Endothelial cell of hepatic sinusoid (primary cell): ENCODE measurements at regions not wholly inside any gene's neighbourhood (a gene's known extent, or its start where the extent isn't known, plus 50 kb on each side); places are given as distances from the start of the nearest gene placed in this dataset.

Experiments
- in situ Hi-C: cut with HindIII; loops from 2 replicates; pipeline ENCODE4 v1.10.0; 2017; ENCODE audit warnings: low sequenced_read_pairs

GRCh38 chr9:11443631-11444030 is 830.8 kb upstream of the PTPRD start:
- in situ Hi-C loops, result no loop called here

- in situ Hi-C loops, result no loop called here
These were observed 845.3 kb upstream of the PTPRD start for GRCh38 chr9:11457825-11458790.

- in situ Hi-C loops, result no loop called here
These were observed 856.9 kb upstream of the PTPRD start for GRCh38 chr9:11469745-11470144.

GRCh38 chr9:11471321-11471720 is 858.5 kb upstream of the PTPRD start:
- in situ Hi-C loops, result no loop called here

- in situ Hi-C loops, result no loop called here
These were observed 888.0 kb upstream of the PTPRD start for GRCh38 chr9:11500780-11501179.

- in situ Hi-C loops, result no loop called here
These were observed 894.2 kb upstream of the PTPRD start for GRCh38 chr9:11506980-11507379.

GRCh38 chr9:11537566-11537965 is 924.8 kb upstream of the PTPRD start:
- in situ Hi-C loops, result no loop called here

- in situ Hi-C loops, result no loop called here
These were observed 930.0 kb upstream of the PTPRD start for GRCh38 chr9:11542781-11543180.

GRCh38 chr9:11546231-11546630 is 933.4 kb upstream of the PTPRD start:
- in situ Hi-C loops, result no loop called here

GRCh38 chr9:11549311-11549794 is 936.6 kb upstream of the PTPRD start:
- in situ Hi-C loops, result no loop called here

GRCh38 chr9:11551106-11551505 is 938.3 kb upstream of the PTPRD start:
- in situ Hi-C loops, result no loop called here

GRCh38 chr9:11558043-11558442 is 945.2 kb upstream of the PTPRD start:
- in situ Hi-C loops, result no loop called here

- in situ Hi-C loops, result no loop called here
These were observed 946.4 kb upstream of the PTPRD start for GRCh38 chr9:11559001-11559776.

- in situ Hi-C loops, result no loop called here
These were observed 964.7 kb upstream of the PTPRD start for GRCh38 chr9:11577522-11577921.

- in situ Hi-C loops, result no loop called here
These were observed 983.0 kb upstream of the PTPRD start for GRCh38 chr9:11595756-11596155.

- in situ Hi-C loops, result no loop called here
These were observed 1005.5 kb upstream of the PTPRD start for GRCh38 chr9:11618241-11618805.

- in situ Hi-C loops, result no loop called here
These were observed 1019.9 kb upstream of the PTPRD start for GRCh38 chr9:11632691-11633090.

GRCh38 chr9:11646831-11647230 is 1034.0 kb upstream of the PTPRD start:
- in situ Hi-C loops, result no loop called here

GRCh38 chr9:11653867-11654266 is 1039.3 kb upstream of the TYRP1 start:
- in situ Hi-C loops, result no loop called here

- in situ Hi-C loops, result no loop called here
These were observed 1029.3 kb upstream of the TYRP1 start for GRCh38 chr9:11663913-11664312.

- in situ Hi-C loops, result no loop called here
These were observed 1016.4 kb upstream of the TYRP1 start for GRCh38 chr9:11676821-11677220.
